ENCODE measurements at regions not wholly inside any gene's neighbourhood (a gene's known extent, or its start where the extent isn't known, plus 50 kb on each side); places are given as distances from the start of the nearest gene placed in this dataset.

DNA sequence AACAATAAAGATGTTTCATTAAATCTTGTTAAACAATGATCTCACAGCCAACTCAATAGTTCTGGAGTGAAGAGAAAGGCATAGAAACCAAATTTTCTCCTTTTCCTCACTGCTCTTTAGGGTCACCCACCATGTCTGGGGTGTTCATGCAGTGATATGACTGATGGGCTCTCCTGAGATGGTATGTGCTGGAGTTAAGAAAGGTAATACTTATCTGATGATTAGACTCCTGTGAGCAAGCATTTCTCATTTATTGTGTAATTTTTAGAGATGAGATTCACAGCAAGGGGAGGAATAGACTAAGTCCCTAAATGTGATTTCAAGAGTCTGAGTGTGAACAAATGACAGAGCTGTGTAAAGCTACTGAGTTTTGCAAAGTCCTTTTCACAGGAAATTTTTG lies 1361.3 kb upstream of the CELF2 start:
- Mint-ChIP-seq H3K27me3 (peaks cover 5% of the 10 kb centered on the region), H3K4me3 (no peak overlapping the region), H3K27ac (no peak overlapping the region), H3K4me1 (ENCODE audit: low read depth) (no peaks in the 10 kb centered on the region), H3K9me3 (peaks cover 2% of the 10 kb centered on the region), H3K36me3 (ENCODE audit: low read depth) (no peaks in the 10 kb centered on the region)
- Histone ChIP-seq H3K27ac (ENCODE audit: low read depth in 1 of 2, low read length in 2 of 2) (no peak overlapping the region), H3K4me1 (ENCODE audit: insufficient read depth, low read length) (no peaks in the 10 kb centered on the region), H3K27me3 (ENCODE audit: control insufficient read depth in 1 of 2, insufficient read depth in 2 of 2, low read length in 2 of 2) (no peaks in the 10 kb centered on the region), H3K36me3 (ENCODE audit: insufficient read depth, low read length) (no peaks in the 10 kb centered on the region), H3K9me3 (ENCODE audit: control insufficient read depth in 1 of 2, insufficient read depth in 1 of 2, low read length in 2 of 2) (peaks cover 0 to 3% of the 10 kb centered on the region in 2 experiments), H3K4me3 (ENCODE audit: low read length) (no peak overlapping the region)
- POLR2A ChIA-PET, result no interaction called here
- TF ChIP-seq, protein P1, sequence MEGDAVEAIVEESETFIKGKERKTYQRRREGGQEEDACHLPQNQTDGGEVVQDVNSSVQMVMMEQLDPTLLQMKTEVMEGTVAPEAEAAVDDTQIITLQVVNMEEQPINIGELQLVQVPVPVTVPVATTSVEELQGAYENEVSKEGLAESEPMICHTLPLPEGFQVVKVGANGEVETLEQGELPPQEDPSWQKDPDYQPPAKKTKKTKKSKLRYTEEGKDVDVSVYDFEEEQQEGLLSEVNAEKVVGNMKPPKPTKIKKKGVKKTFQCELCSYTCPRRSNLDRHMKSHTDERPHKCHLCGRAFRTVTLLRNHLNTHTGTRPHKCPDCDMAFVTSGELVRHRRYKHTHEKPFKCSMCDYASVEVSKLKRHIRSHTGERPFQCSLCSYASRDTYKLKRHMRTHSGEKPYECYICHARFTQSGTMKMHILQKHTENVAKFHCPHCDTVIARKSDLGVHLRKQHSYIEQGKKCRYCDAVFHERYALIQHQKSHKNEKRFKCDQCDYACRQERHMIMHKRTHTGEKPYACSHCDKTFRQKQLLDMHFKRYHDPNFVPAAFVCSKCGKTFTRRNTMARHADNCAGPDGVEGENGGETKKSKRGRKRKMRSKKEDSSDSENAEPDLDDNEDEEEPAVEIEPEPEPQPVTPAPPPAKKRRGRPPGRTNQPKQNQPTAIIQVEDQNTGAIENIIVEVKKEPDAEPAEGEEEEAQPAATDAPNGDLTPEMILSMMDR (IDR thresholded peaks at IDR 0.05), result no peak
- CTCF ChIA-PET, result no interaction called here
- no peak for DNase-seq
- intact Hi-C loops (cut with DNase I, micrococcal nuclease), result no loop called here
- ATAC-seq (ENCODE audit: poor library complexity), result no peak

GRCh38 chr10:9656996-9657395 lies 1360.7 kb upstream of the CELF2 start:
- Histone ChIP-seq H3K27ac (ENCODE audit: low read depth in 1 of 2, low read length in 2 of 2) (no peak overlapping the region), H3K36me3 (ENCODE audit: insufficient read depth, low read length) (no peaks in the 10 kb centered on the region), H3K9me3 (ENCODE audit: control insufficient read depth in 1 of 2, insufficient read depth in 1 of 2, low read length in 2 of 2) (peaks cover 2 to 3% of the 10 kb centered on the region in 2 experiments), H3K4me3 (ENCODE audit: low read length) (no peak overlapping the region), H3K4me1 (ENCODE audit: insufficient read depth, low read length) (no peaks in the 10 kb centered on the region), H3K27me3 (ENCODE audit: control insufficient read depth in 1 of 2, insufficient read depth in 2 of 2, low read length in 2 of 2) (no peaks in the 10 kb centered on the region)
- intact Hi-C loops (cut with DNase I, micrococcal nuclease), result no loop called here
- H3K9me3 Mint-ChIP-seq, result peaks cover 2% of the 10 kb centered on the region
- H3K4me1 Mint-ChIP-seq (ENCODE audit: low read depth), result no peaks in the 10 kb centered on the region
- DNase-seq, result no peak
- ATAC-seq (ENCODE audit: poor library complexity), result no peak
- POLR2A ChIA-PET, result no interaction called here
- H3K4me3 Mint-ChIP-seq, result no peak overlapping the region
- peaks cover 5% of the 10 kb centered on the region for H3K27me3 Mint-ChIP-seq
- no peak overlapping the region for H3K27ac Mint-ChIP-seq
- CTCF ChIA-PET, result no interaction called here
- TF ChIP-seq, protein P1 (IDR thresholded peaks at IDR 0.05), result no peak
- H3K36me3 Mint-ChIP-seq (ENCODE audit: low read depth), result no peaks in the 10 kb centered on the region

GRCh38 chr10:9657530-9657929 lies 1360.1 kb upstream of the CELF2 start:
- no peaks in the 10 kb centered on the region for H3K36me3 Mint-ChIP-seq (ENCODE audit: low read depth)
- ChIA-PET CTCF (no interaction called here), POLR2A (no interaction called here)
- peaks cover 1% of the 10 kb centered on the region for H3K27me3 Mint-ChIP-seq
- TF ChIP-seq, protein P1 (IDR thresholded peaks at IDR 0.05), result no peak
- H3K27me3 ChIP-seq (ENCODE audit: control insufficient read depth in 1 of 2, insufficient read depth in 2 of 2, low read length in 2 of 2), result no peaks in the 10 kb centered on the region
- peaks cover 3% of the 10 kb centered on the region in 2 experiments for H3K9me3 ChIP-seq (ENCODE audit: control insufficient read depth in 1 of 2, insufficient read depth in 1 of 2, low read length in 2 of 2)
- DNase-seq (no peak), ATAC-seq (ENCODE audit: poor library complexity) (no peak)
- no peak overlapping the region for H3K4me3 ChIP-seq (ENCODE audit: low read length)
- H3K4me1 Mint-ChIP-seq (ENCODE audit: low read depth), result no peaks in the 10 kb centered on the region
- no peak overlapping the region for H3K27ac ChIP-seq (ENCODE audit: low read depth in 1 of 2, low read length in 2 of 2)
- no peak overlapping the region for H3K4me3 Mint-ChIP-seq
- intact Hi-C loops (cut with DNase I, micrococcal nuclease), result no loop called here
- no peaks in the 10 kb centered on the region for H3K36me3 ChIP-seq (ENCODE audit: insufficient read depth, low read length)
- no peaks in the 10 kb centered on the region for H3K4me1 ChIP-seq (ENCODE audit: insufficient read depth, low read length)
- H3K27ac Mint-ChIP-seq, result no peak overlapping the region
- H3K9me3 Mint-ChIP-seq, result no peaks in the 10 kb centered on the region

Measured in CD4-positive, alpha-beta T cell (primary cell).